ENCODE measurements at regions not wholly inside any gene's neighbourhood (a gene's known extent, or its start where the extent isn't known, plus 50 kb on each side); places are given as distances from the start of the nearest gene placed in this dataset.
A peak's percentile ranks its signal among the peaks of the same experiment; 100 is the strongest.
"Not testable (repeated sequence)": the region's sequence is repeated elsewhere in the genome, so short reads cannot be mapped to it uniquely, and the experiment has no call there.

- no peak for DNase-seq (ENCODE audit: low spot score)
Observed at GRCh38 chr10:36448760-36449691, 676.4 kb upstream of the ANKRD30A start.

- DNase-seq (ENCODE audit: low spot score) = no peak
Observed at GRCh38 chr10:36446881-36447280, 678.5 kb upstream of the ANKRD30A start.

DNA sequence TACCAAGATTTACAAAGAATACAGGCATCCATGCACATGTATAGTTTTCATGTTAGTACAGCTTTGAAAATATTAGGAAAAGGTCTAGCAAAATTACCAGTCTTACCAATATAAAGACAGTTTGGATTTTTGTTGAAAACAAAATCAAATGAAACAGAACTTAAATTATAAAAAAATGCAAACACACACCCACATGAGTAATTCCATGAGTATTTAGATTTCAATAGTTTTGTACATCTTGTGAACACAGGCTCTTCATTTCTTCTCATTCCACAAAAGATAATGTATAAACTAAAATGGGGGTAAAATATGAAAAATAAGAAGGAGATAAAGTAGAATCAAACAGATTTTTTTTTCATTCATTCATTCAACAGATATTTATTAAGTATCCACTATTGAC is 682.2 kb upstream of the ANKRD30A start:
- DNase-seq (ENCODE audit: low spot score) = no peak

GRCh38 chr10:36441557-36441956 is 683.8 kb upstream of the ANKRD30A start:
- DNase-seq (ENCODE audit: low spot score) = no peak

DNA sequence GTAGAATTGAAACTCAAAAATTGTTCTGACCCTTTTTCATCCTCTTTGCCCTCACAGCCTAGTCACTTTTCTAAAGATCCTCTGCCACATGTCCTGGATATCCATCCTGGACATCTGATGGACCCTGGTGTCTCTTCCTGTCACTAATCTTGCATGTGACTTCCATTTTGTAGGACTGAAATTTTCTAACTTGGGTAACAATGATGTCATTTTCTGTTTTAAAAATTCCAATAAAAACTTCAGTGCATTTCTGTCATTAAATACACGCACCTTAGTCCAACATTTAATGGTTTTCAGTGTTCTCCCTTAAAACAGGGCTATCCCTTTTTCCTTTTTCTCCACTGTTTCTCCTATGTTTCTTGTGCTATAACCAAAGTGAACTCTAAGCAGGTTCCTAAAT is 684.9 kb upstream of the ANKRD30A start:
- DNase-seq (ENCODE audit: low spot score) = no peak

GRCh38 chr10:36437367-36437766 is 688.0 kb upstream of the ANKRD30A start:
- DNase-seq (ENCODE audit: low spot score) = no peak

GRCh38 chr10:36428507-36428906 is 696.9 kb upstream of the ANKRD30A start:
- DNase-seq (ENCODE audit: low spot score) = no peak

DNA sequence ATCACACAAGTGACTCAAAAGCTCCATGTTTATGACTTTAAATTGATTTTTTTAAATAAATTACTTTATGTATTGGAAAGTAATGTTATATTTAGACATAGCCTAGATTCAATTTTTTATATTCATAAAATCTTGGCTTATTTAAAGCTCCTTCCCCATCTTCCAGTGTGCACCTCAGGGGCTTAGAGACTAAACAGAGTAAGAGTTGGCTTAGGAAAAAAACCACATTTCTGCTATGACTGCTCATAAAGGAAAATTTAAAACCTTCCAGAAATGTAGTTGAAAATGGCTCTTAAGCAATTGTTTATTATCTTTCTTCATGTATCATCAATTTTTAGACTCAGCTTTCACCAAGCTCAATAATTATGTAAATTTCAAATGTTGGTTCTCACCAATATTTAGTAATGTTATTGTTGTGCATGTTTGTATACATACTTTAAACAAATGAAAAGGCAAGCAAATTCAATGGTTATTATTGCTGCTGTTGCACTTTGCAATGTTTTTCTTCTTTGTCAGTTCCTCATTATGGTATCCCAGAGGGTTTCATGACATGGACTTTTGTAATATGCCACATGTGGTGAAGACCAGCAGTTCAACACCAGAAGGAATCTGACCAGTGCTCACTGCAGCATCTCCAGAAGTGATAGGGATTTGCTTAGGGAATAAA is 700.1 kb upstream of the ANKRD30A start:
- no peak for DNase-seq (ENCODE audit: low spot score)

DNA sequence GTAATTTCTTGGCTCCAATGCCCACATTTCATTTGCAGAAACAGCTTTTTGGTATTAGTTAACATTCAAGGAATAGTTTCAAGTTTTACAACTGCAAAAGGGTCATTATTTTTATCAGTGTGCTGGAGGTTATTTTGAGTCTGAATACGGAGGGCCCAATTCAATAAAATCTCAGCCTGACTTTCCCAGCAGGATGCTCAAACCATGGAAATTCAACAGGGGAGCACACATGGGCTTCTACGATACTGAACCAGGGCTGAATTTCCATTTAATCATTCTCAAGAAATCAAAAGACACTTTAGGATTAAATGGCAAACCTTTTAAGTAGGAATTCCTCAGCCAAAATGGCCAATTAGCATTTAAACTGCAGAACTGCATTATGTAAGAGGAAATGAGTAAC is 700.9 kb upstream of the ANKRD30A start:
- DNase-seq (ENCODE audit: low spot score) = no peak

GRCh38 chr10:36423821-36424248 is 701.6 kb upstream of the ANKRD30A start:
- no peak for DNase-seq (ENCODE audit: low spot score)

GRCh38 chr10:36421992-36422391 is 703.4 kb upstream of the ANKRD30A start:
- no peak for DNase-seq (ENCODE audit: low spot score)

DNA sequence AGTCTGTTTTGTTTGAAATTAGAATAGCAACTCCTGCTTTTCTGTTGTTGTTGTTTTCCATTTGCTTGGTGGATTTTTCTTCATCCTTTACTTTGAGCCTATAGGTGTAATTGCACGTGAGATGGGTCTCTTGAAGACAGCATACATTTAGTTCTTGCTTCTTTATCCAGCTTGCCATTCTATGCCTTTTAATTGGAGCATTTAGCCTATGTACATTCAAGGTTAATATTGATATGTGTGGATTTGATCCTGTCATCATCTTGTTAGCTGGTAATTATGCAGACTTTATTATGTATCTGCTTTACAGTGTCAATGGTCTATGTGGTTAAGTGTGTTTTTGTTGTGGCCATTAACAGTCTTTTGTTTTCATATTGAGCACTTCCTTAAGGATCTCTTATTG is 708.9 kb upstream of the ANKRD30A start:
- no peak for DNase-seq (ENCODE audit: low spot score)

- DNase-seq (ENCODE audit: low spot score) = peak; percentile 15
Observed at GRCh38 chr10:36412942-36413341, 712.5 kb upstream of the ANKRD30A start.

- DNase-seq (ENCODE audit: low spot score) = not testable (repeated sequence)
Observed at GRCh38 chr10:36400238-36400637, 725.2 kb upstream of the ANKRD30A start.

GRCh38 chr10:36393801-36394200 is 731.6 kb upstream of the ANKRD30A start:
- no peak for DNase-seq (ENCODE audit: low spot score)

- DNase-seq (ENCODE audit: low spot score) = no peak
Observed at GRCh38 chr10:36391405-36391804, 734.0 kb upstream of the ANKRD30A start.

GRCh38 chr10:36390221-36390620 is 735.2 kb upstream of the ANKRD30A start:
- no peak for DNase-seq (ENCODE audit: low spot score)

DNA sequence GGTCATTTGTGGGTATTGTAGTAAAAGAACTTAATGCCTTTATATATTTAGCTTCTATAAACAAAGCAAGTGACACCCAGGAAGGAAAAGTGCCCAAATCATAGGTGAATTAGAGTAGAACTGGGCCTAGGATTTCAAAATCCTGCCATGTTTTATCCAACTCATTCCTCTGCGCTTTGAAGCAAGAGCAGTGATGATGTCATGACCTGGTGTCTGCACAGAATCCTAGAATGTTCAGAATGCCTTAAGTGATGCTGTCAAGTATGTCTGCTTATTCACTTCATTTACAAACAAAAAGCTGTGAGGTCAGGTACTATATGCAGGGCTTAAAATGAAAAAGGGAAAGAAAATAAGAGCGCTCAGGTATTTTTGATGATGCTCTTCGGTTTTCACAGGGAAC is 737.2 kb upstream of the ANKRD30A start:
- no peak for DNase-seq (ENCODE audit: low spot score)

GRCh38 chr10:36385693-36386092 is 739.7 kb upstream of the ANKRD30A start:
- DNase-seq (ENCODE audit: low spot score) = no peak

GRCh38 chr10:36383349-36383748 is 741.3 kb upstream of the FZD8 start:
- DNase-seq (ENCODE audit: low spot score) = no peak

DNA sequence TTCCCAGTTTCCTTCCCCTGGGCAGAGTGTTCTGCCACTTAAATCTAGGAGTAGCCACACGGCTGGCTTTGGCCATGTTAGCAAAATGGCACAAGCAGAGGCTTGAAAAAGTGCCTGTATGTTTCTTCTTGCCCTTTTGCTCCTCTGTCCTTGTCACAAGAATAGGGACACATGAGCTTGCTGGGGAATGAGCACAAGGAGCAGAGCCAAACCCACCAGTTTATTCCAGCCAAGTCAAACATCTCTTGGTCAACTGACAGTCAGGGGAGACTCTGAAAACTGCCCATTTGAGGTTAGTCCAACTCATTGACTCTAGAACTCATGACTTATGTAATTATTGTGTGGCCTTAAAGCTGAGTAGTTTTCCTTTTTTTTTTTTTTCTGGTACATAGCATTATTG is 739.7 kb upstream of the FZD8 start:
- no peak for DNase-seq (ENCODE audit: low spot score)

DNA sequence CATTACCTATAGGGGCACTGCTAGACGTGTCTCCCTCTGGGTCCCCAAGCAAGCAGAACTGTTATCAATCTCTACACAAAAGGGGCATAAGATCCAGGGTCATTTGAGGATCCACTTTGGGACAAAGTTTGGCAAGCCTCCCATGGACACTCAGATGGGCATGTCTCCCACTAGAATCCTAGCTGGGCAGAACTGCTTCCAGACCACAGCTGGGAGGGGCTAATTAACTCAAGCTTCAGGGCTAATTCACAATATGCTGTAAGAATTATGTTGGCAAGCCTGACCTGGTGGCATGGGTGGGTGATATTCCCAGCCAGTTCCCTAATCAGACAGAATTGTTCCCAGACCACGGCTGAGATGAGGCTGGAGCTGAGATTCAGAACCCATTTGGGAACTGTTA is 738.4 kb upstream of the FZD8 start:
- no peak for DNase-seq (ENCODE audit: low spot score)

DNA sequence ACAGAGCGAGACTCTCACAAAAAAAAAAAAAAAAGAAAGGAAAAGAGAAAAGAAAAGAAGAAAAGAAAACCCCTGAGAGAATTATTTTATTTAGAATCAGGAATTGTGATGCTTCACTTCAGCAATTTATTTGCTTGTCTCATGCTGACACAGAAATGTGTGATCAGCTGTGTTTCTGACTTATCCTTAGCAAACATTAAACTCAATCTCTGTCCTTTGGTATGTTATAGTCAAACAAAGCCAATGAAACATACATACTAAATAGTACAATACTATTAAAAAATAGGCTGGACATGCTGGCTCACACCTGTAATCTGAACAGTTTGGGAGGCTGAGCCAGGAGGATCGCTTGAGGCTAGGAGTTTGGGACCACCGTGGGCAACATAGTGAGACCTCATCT is 733.0 kb upstream of the FZD8 start:
- no peak for DNase-seq (ENCODE audit: low spot score)

Measured in LoVo (cell line).